Activated T-cell treated with anti-CD3 and anti-CD28 coated beads, Interleukin-2, amount 50 U/mL, for 24 hours (primary cell): ENCODE measurements at regions not wholly inside any gene's neighbourhood (a gene's known extent, or its start where the extent isn't known, plus 50 kb on each side); places are given as distances from the start of the nearest gene placed in this dataset.
"Not testable (repeated sequence)": the region's sequence is repeated elsewhere in the genome, so short reads cannot be mapped to it uniquely, and the experiment has no call there.

Source experiments
- DNase-seq: peaks from one replicate; pipeline ENCODE4 v3.0.0-alpha.2; 2020
- H3K27ac Mint-ChIP-seq: 2 replicates; pipeline ENCODE4 v1.8.0; 2020; ENCODE audit warnings: mild to moderate bottlenecking, mixed read lengths
- H3K27me3 Mint-ChIP-seq: 2 replicates; pipeline ENCODE4 v1.8.0; 2020; ENCODE audit warnings: mixed read lengths
- H3K36me3 Mint-ChIP-seq: 2 replicates; pipeline ENCODE4 v1.8.0; 2020; ENCODE audit warnings: low read depth, mixed read lengths
- H3K4me1 Mint-ChIP-seq: 2 replicates; pipeline ENCODE4 v1.8.0; 2020; ENCODE audit warnings: low read depth, mixed read lengths
- H3K4me3 Mint-ChIP-seq: 2 replicates; pipeline ENCODE4 v1.8.0; 2020; ENCODE audit warnings: mild to moderate bottlenecking, moderate library complexity, mixed read lengths
- H3K9me3 Mint-ChIP-seq: 2 replicates; pipeline ENCODE4 v1.8.0; 2020; ENCODE audit warnings: mixed read lengths

GRCh38 chr7:101723835-101724234 is 93.6 kb upstream of the CUX1 start:
- no peak overlapping the region for H3K4me3 Mint-ChIP-seq
- DNase-seq, result no peak
- H3K27me3 Mint-ChIP-seq, result no peaks in the 10 kb centered on the region
- H3K4me1 Mint-ChIP-seq, result no peaks in the 10 kb centered on the region
- no peaks in the 10 kb centered on the region for H3K36me3 Mint-ChIP-seq
- H3K27ac Mint-ChIP-seq, result no peak overlapping the region
- H3K9me3 Mint-ChIP-seq, result peaks cover 3% of the 10 kb centered on the region

- no peak overlapping the region for H3K27ac Mint-ChIP-seq
- no peaks in the 10 kb centered on the region for H3K4me1 Mint-ChIP-seq
- H3K27me3 Mint-ChIP-seq, result no peaks in the 10 kb centered on the region
- no peaks in the 10 kb centered on the region for H3K36me3 Mint-ChIP-seq
- no peak overlapping the region for H3K4me3 Mint-ChIP-seq
- no peak for DNase-seq
- H3K9me3 Mint-ChIP-seq, result peaks cover 3% of the 10 kb centered on the region
These were observed 92.5 kb upstream of the CUX1 start for GRCh38 chr7:101724957-101725356.

DNA sequence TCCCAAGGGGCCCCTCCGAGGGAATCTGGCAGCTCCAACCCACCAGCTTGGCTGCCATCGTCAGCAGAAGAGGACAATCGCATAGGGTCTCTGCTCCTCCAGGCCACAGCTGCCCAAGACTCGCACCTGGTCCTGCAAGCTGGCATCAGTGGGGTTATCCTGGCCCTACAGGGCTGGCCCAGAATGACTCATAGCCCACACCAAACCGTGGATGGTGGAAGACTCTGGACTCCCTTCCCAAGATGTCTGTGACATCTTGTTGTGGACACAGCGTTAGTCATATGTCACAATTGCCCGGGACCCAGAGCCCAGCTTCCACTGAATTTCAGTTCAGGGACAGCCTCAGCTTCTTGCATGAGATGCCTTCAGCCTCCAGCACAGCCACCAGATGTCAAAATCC is 91.5 kb upstream of the CUX1 start:
- Mint-ChIP-seq H3K4me1 (no peaks in the 10 kb centered on the region), H3K27ac (no peak overlapping the region), H3K4me3 (no peak overlapping the region), H3K9me3 (peaks cover 3% of the 10 kb centered on the region), H3K36me3 (no peaks in the 10 kb centered on the region), H3K27me3 (no peaks in the 10 kb centered on the region)
- DNase-seq, result no peak

DNA sequence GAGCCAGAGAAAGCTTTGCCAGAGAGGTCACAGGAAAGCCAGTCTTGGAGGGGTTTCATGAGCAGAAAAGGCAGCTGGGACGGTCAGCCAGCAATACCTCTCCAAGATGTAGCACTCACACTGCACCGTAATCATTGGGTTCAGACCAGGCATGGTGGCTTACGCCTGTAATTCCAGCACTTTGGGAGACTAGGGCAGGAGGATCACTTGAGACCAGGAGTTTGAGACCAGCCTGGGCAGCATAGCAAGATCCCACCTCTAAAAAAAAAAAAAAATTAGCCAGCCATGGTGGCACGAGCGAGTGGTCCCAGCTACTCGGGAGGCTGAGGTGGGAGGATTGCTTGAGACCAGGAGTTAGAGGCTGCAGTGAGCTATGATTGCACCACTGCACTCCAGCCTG is 90.2 kb upstream of the CUX1 start:
- Mint-ChIP-seq H3K36me3 (no peaks in the 10 kb centered on the region), H3K27ac (no peak overlapping the region), H3K4me1 (no peaks in the 10 kb centered on the region), H3K27me3 (no peaks in the 10 kb centered on the region), H3K4me3 (no peak overlapping the region), H3K9me3 (peaks cover 3% of the 10 kb centered on the region)
- DNase-seq, result no peak

DNA sequence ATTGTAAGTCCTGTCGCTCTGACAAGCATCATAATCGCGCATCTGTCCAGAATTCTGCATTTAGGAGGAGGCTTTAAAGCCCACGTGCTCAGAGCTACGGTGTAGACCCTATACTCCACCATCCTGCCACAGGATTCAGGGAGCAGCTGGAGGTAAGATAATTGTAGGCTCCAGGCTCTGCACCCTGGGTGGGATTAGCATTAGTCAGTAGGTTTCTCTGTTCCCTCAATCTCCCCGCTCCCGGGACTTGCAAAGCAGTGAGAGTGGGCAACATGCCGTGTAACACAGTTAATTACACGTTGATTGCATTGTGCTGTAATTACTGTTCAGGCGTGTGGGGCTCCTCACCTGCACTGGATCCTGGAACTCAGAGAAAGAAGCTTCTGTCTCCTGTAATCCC is 89.3 kb upstream of the CUX1 start:
- no peaks in the 10 kb centered on the region for H3K36me3 Mint-ChIP-seq
- no peaks in the 10 kb centered on the region for H3K4me1 Mint-ChIP-seq
- peaks cover 3% of the 10 kb centered on the region for H3K9me3 Mint-ChIP-seq
- no peak overlapping the region for H3K27ac Mint-ChIP-seq
- no peak for DNase-seq
- H3K4me3 Mint-ChIP-seq, result no peak overlapping the region
- no peaks in the 10 kb centered on the region for H3K27me3 Mint-ChIP-seq

DNA sequence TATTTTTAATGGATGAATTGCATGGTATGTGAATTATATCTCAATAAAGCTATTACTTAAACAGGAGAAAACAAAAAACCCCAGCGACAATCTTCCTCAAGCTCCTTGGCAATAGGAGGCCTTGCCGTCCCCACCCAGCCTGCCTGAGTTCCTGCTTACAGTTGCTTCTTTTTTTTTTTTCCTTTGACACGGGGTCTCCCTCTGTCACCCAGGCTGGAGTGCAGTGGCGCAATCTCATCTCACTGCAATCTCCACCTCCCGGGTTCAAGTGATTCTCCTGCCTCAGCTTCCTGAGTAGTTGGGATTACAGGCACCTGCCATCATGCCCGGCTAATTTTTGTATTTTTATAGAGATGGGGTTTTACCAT is 88.6 kb upstream of the CUX1 start:
- not testable (repeated sequence) for H3K27me3 Mint-ChIP-seq, H3K4me3 Mint-ChIP-seq, H3K4me1 Mint-ChIP-seq, H3K27ac Mint-ChIP-seq, H3K36me3 Mint-ChIP-seq, DNase-seq, H3K9me3 Mint-ChIP-seq

DNA sequence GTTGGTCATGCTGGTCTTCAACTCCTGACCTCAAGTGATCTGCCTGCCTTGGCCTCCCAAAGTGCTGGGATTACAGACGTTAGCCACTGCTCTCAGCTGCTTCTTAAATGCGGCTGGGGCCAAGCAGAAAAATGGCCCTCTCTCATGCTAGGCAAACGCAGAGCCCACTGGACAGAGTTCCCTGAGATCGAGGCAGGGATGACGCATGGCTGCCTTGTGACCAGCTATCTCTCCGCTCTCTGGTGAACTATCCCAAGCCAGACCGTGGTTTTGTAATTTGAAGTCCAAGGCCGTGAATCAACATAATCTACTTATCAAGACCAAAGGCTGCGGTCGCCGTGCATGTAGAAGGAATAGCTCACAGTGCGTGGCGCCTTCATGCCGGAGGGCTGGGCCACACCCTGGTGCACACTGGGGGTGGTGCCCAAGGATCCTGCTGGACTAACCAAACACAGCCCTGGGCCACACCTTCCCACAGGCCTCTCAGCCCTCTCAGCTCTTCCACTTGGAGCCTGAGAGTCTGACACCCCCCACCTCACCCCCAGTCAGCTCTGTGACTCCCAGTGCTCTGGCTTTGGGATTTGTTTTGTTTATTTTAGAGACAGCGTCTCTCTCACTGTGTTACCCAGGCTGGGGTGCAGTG is 88.1 kb upstream of the CUX1 start:
- no peak overlapping the region for H3K27ac Mint-ChIP-seq
- H3K4me1 Mint-ChIP-seq, result no peaks in the 10 kb centered on the region
- H3K27me3 Mint-ChIP-seq, result no peaks in the 10 kb centered on the region
- H3K9me3 Mint-ChIP-seq, result no peaks in the 10 kb centered on the region
- no peak overlapping the region for H3K4me3 Mint-ChIP-seq
- no peaks in the 10 kb centered on the region for H3K36me3 Mint-ChIP-seq
- no peak for DNase-seq

- DNase-seq, result no peak
- Mint-ChIP-seq H3K9me3 (no peaks in the 10 kb centered on the region), H3K4me1 (no peaks in the 10 kb centered on the region), H3K4me3 (no peak overlapping the region), H3K36me3 (no peaks in the 10 kb centered on the region), H3K27me3 (no peaks in the 10 kb centered on the region), H3K27ac (no peak overlapping the region)
These were observed 85.8 kb upstream of the CUX1 start for GRCh38 chr7:101731502-101732084.

DNA sequence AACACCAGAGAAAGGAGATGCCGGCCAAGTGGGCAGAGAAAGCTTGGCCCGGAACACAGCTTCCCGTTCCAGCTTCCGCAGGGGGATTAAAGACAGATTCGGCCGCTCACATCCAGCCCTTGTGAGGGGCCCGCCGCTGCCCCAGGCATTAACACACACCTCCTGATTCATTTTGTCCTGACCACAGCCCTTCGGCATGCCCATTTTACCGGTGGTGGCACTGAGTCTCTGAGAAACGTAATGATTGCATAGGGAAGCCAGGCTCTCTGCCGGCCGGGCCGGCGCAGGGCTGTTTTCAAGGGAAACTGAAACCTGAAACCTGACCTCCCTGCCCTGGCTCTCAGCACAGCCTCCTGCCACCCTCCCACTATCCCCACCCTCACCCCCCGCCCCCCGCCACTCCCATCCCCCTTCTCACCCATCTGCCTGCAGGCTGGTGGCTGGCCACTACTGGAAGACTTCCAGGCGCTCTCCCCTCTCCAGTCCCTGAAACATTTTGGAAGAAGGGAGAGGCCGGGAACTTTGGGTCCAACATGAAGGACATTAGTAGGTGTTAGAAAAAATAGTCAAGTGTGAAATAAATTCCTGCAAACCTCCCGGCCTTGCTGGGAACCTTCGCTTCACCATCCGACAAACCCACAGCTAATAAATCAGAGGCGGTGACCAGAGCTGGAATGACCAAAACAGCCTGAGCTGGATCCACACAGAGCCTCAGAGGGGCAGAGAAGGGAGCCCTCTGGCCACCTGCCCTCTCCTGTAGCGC is 83.5 kb upstream of the CUX1 start:
- Mint-ChIP-seq H3K27me3 (no peaks in the 10 kb centered on the region), H3K36me3 (no peaks in the 10 kb centered on the region), H3K9me3 (no peaks in the 10 kb centered on the region), H3K4me1 (no peaks in the 10 kb centered on the region), H3K27ac (no peak overlapping the region), H3K4me3 (no peak overlapping the region)
- no peak for DNase-seq

DNA sequence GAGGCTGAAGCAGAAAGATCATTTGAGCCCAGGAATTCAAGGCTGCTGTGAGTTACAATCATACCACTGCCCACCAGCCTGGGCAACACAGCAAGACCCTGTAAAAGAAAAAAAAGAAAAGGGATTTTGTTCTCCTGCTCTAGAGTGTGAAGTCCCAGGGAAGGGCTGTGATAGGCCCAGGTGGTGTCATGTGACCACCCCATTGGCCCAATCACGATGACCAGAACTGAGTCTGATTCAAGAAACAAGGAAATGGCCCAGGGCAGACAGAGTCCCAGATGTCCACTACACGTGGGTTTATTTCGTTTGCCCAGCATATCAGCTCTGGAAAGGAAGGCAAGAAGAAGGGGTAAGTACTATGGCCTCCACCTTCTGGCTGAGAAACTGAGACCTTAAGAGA is 81.3 kb upstream of the CUX1 start:
- no peaks in the 10 kb centered on the region for H3K27me3 Mint-ChIP-seq
- no peak overlapping the region for H3K27ac Mint-ChIP-seq
- no peaks in the 10 kb centered on the region for H3K36me3 Mint-ChIP-seq
- no peaks in the 10 kb centered on the region for H3K9me3 Mint-ChIP-seq
- no peak overlapping the region for H3K4me3 Mint-ChIP-seq
- DNase-seq, result no peak
- peaks cover 6% of the 10 kb centered on the region for H3K4me1 Mint-ChIP-seq

GRCh38 chr7:101739775-101740398 is 77.5 kb upstream of the CUX1 start:
- H3K4me3 Mint-ChIP-seq, result no peak overlapping the region
- H3K9me3 Mint-ChIP-seq, result no peaks in the 10 kb centered on the region
- H3K27me3 Mint-ChIP-seq, result peaks cover 2% of the 10 kb centered on the region
- peaks cover 18% of the 10 kb centered on the region for H3K4me1 Mint-ChIP-seq
- no peaks in the 10 kb centered on the region for H3K36me3 Mint-ChIP-seq
- H3K27ac Mint-ChIP-seq, result no peak overlapping the region
- DNase-seq, result no peak

DNA sequence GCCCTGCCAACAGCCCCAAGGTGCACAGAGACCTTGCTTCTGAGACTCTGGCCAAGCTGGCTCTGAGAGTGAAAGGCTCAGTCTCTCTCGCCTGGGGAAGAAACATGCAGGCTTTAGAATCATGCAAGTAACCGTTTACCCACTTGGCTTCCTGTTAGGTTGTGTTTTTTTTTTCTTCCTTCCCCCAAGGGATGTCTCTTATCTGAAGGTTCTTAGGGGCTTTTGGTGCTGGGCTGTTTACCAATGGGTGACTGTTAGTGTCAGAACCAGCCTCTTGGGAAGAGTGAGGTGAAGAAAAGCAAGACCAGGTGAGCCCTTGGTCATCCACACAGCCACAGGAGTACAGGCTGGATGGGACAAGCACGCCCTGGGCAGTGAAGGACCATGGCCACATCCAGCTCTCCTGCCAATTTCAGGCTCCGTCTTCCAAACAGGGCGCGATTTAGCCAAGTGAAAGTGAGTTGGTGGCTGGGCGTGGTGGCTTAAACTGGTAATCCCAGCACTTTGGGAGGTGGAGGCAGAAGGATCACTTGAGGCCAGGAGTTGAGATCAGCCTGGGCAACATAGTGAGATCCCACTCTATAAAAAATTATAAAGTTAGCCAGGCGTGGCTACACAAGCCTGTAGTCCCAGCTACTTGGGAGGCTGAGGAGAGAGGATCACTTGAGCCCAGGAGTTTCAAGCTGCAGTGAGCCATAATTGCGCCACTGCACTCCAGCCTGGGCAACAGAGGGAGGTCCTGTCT is 76.3 kb upstream of the CUX1 start:
- Mint-ChIP-seq H3K4me3 (no peak overlapping the region), H3K36me3 (no peaks in the 10 kb centered on the region), H3K9me3 (no peaks in the 10 kb centered on the region), H3K27me3 (peaks cover 2% of the 10 kb centered on the region), H3K27ac (peak overlapping the region; percentile 63), H3K4me1 (peaks cover 18% of the 10 kb centered on the region)
- no peak for DNase-seq

GRCh38 chr7:101743241-101743994 is 74.0 kb upstream of the CUX1 start:
- peak; percentile 74 for DNase-seq
- Mint-ChIP-seq H3K27ac (no peak overlapping the region), H3K4me1 (peaks cover 23% of the 10 kb centered on the region), H3K36me3 (no peaks in the 10 kb centered on the region), H3K27me3 (peaks cover 2% of the 10 kb centered on the region), H3K4me3 (peak overlapping the region; percentile 76), H3K9me3 (no peaks in the 10 kb centered on the region)

- Mint-ChIP-seq H3K4me1 (peaks cover 23% of the 10 kb centered on the region), H3K9me3 (no peaks in the 10 kb centered on the region), H3K27me3 (peaks cover 2% of the 10 kb centered on the region), H3K4me3 (no peak overlapping the region), H3K27ac (no peak overlapping the region), H3K36me3 (no peaks in the 10 kb centered on the region)
- no peak for DNase-seq
These were observed 73.4 kb upstream of the CUX1 start for GRCh38 chr7:101743995-101744360.
